Neural crest cell (in vitro differentiated cells): ENCODE measurements at regions not wholly inside any gene's neighbourhood (a gene's known extent, or its start where the extent isn't known, plus 50 kb on each side); places are given as distances from the start of the nearest gene placed in this dataset.

Experiments
- DNase-seq: peaks from one replicate; pipeline ENCODE4 v3.0.0; 2021; ENCODE audit warnings: low read depth, mixed read lengths, low spot score
- H3K27ac Mint-ChIP-seq: one replicate; pipeline ENCODE4 v1.8.0; 2021; ENCODE audit warnings: mild to moderate bottlenecking, mixed read lengths; ENCODE audit not compliant: unreplicated experiment
- H3K27me3 Mint-ChIP-seq: 2 replicates; pipeline ENCODE4 v1.8.0; 2021; ENCODE audit warnings: low read depth, mild to moderate bottlenecking, mixed read lengths
- H3K36me3 Mint-ChIP-seq: 2 replicates; pipeline ENCODE4 v1.8.0; 2021; ENCODE audit warnings: low read depth, mild to moderate bottlenecking, mixed read lengths
- H3K4me1 Mint-ChIP-seq: 2 replicates; pipeline ENCODE4 v1.8.0; 2021; ENCODE audit warnings: mixed read lengths
- H3K4me3 Mint-ChIP-seq: one replicate; pipeline ENCODE4 v1.8.0; 2021; ENCODE audit warnings: mild to moderate bottlenecking, mixed read lengths
- H3K9me3 Mint-ChIP-seq: 2 replicates; pipeline ENCODE4 v1.8.0; 2021; ENCODE audit warnings: mixed read lengths
- TF ChIP-seq, protein P1 (sequence below): fragments of 200-600 bp; sonication (generic); conservative IDR thresholded peaks from 2 replicates; pipeline ENCODE4 v1.5.0; 2021; ENCODE audit warnings: antibody characterized with exemption, mild to moderate bottlenecking

DNA sequence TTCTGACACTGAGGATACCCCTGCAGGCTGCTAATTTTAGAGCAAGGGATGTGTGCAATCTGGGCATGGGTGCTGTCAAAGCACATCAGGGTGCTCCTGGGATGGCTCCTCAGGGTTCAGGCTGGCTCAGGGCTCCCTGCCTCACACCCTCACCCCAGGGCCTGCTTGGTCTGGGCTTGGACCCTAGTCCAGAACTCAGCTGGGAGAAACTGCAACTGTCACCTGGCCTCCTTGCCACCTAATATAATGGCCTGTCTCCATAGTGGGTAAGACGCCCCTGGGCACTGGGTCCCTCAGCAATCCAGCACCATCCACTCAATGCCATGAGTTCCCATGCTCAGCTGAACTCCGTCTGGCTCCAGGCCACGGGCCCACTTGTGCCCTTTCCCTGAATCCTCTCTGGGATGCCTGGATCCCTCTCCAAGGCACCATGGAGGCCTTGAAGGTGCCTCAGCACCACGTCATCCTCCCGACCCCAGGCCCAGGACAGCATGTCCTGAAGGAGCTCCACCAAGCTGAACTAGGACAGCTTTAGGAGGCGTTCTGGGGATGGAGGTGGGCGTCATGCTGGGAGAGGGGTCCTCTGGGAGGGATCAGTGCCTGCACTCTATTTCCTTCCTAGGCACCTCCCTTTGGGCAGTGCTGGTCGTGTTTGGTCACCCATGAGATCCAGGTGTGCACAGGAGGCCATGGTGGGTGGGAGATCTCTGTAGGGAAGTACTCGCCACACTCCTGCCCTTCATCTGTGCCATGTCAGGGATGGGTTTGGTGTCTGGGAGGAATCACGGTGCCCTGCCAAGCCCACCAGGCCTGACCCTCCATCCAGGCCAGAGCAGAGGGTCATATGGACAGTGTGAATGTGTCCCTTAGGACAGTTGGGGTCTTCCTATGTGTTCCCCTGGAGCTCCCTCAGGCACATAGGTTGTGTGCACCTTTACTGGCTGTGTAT lies 1688.4 kb downstream of the TP53TG3F start:
- no peaks in the 10 kb centered on the region for H3K9me3 Mint-ChIP-seq
- DNase-seq = no peak
- H3K27me3 Mint-ChIP-seq = no peaks in the 10 kb centered on the region
- H3K36me3 Mint-ChIP-seq = peaks cover 3% of the 10 kb centered on the region
- TF ChIP-seq, protein P1, sequence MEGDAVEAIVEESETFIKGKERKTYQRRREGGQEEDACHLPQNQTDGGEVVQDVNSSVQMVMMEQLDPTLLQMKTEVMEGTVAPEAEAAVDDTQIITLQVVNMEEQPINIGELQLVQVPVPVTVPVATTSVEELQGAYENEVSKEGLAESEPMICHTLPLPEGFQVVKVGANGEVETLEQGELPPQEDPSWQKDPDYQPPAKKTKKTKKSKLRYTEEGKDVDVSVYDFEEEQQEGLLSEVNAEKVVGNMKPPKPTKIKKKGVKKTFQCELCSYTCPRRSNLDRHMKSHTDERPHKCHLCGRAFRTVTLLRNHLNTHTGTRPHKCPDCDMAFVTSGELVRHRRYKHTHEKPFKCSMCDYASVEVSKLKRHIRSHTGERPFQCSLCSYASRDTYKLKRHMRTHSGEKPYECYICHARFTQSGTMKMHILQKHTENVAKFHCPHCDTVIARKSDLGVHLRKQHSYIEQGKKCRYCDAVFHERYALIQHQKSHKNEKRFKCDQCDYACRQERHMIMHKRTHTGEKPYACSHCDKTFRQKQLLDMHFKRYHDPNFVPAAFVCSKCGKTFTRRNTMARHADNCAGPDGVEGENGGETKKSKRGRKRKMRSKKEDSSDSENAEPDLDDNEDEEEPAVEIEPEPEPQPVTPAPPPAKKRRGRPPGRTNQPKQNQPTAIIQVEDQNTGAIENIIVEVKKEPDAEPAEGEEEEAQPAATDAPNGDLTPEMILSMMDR = no peak
- H3K27ac Mint-ChIP-seq = no peak overlapping the region
- no peaks in the 10 kb centered on the region for H3K4me1 Mint-ChIP-seq
- H3K4me3 Mint-ChIP-seq = no peak overlapping the region

- no peak for DNase-seq
- Mint-ChIP-seq H3K4me1 (no peaks in the 10 kb centered on the region), H3K4me3 (no peak overlapping the region), H3K9me3 (no peaks in the 10 kb centered on the region), H3K27ac (no peak overlapping the region), H3K27me3 (no peaks in the 10 kb centered on the region), H3K36me3 (peaks cover 3% of the 10 kb centered on the region)
- TF ChIP-seq, protein P1 = no peak
Observed at GRCh38 chr16:35148748-35149147, 1689.3 kb downstream of the TP53TG3F start.

DNA sequence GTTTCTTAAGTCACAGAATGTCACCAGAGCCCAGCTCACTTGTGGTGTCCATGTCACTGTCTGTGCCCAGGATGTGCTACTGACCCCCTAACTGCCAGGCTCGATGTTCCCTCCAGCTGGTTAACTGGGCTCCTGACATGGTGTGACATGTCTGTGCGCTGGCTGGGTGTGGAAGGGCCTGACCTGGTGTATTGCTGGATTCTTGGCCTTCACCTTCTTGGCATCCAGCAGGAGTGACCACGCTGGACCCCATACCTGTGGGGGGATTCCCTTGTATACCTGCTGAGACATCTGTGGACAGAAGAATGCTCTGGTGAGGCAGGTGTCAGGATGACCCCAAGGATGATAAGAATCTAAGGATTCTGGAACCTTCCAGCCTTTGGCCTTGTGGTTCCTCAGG lies 1690.1 kb downstream of the TP53TG3F start:
- Mint-ChIP-seq H3K27ac (no peak overlapping the region), H3K4me1 (no peaks in the 10 kb centered on the region), H3K27me3 (no peaks in the 10 kb centered on the region), H3K9me3 (peaks cover 2% of the 10 kb centered on the region), H3K36me3 (peaks cover 3% of the 10 kb centered on the region), H3K4me3 (no peak overlapping the region)
- DNase-seq = no peak
- TF ChIP-seq, protein P1 = no peak

DNA sequence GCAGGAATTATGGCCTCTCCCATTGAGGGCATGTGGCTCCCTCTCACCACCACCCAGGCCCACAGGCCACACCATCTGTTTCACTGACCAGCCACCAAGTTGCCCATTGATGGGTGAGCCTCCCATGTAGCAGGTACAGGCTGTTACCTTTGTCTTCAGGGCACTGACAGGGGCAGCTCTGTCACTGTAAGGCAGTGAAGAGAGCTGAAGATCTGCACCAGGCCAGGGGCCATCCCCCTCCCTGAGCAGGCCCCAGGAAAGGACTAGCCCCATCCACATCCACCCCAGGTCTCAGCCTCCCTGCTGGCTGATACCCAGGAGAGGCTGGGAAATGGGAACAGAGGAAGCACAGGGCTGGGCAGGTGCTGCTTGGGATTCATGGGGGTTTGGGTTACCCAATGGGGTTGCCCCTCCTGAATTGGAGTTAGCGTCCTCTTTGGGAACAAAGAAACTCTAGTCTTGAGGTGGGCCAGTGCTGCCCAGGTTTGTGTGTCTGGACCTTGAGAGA lies 1691.4 kb downstream of the TP53TG3F start:
- H3K4me1 Mint-ChIP-seq = no peaks in the 10 kb centered on the region
- H3K27me3 Mint-ChIP-seq = no peaks in the 10 kb centered on the region
- H3K9me3 Mint-ChIP-seq = peaks cover 7% of the 10 kb centered on the region
- DNase-seq = no peak
- TF ChIP-seq, protein P1 = no peak
- peaks cover 3% of the 10 kb centered on the region for H3K36me3 Mint-ChIP-seq
- H3K27ac Mint-ChIP-seq = no peak overlapping the region
- H3K4me3 Mint-ChIP-seq = no peak overlapping the region

DNA sequence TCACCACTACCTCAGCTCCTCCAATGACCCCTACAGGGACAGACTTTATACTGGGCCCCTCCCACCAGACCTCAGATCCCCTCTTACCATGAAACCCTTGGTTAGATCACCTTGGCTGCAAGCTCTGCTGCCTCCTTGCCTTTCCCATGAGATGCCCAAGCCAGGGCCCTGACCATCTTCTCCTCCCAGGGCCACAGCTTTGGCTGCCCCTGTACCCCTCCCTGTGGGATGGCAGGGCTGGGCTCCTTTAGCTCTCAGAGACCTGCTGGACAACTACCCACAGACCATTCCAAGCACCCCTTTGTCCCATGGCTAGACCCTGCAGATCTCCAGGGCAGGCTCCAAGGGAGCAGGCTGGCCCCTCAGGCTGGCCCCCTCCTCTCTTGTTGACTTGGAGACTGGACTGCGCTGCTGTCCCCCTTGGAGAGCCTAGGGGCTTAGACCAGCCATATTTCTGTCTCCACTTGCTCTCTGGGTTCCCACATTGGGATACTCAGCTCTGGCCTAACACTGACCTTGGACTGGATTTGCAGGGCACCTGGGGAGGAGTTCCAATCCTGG lies 1692.7 kb downstream of the TP53TG3F start:
- H3K27me3 Mint-ChIP-seq = no peaks in the 10 kb centered on the region
- no peaks in the 10 kb centered on the region for H3K4me1 Mint-ChIP-seq
- DNase-seq = no peak
- TF ChIP-seq, protein P1 = no peak
- peaks cover 12% of the 10 kb centered on the region for H3K9me3 Mint-ChIP-seq
- H3K36me3 Mint-ChIP-seq = peaks cover 3% of the 10 kb centered on the region
- no peak overlapping the region for H3K27ac Mint-ChIP-seq
- no peak overlapping the region for H3K4me3 Mint-ChIP-seq
